ENCODE measurements at regions not wholly inside any gene's neighbourhood (a gene's known extent, or its start where the extent isn't known, plus 50 kb on each side); places are given as distances from the start of the nearest gene placed in this dataset.

DNA sequence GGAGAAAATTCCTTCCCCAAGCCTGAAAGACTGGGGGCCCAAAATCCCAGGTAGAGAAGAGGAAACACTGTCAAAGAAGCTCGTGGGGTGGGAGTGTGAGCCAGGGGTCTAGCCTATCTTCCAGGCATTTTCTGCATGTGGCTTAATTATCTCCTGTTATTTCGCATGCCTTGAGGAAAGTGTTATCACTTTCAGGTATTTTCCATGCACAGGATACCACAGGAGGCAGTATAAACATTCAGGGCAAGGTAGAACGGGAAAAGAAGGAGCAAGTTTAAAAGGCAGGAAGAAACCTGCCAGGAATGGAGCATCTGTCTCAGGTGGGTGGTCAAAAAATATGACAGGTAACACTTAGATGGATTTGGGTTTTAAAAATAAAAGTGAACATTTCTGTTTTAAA is 575.3 kb upstream of the ZNF385D start:
- Histone ChIP-seq H2BK5ac (ENCODE audit: low read length) (no peak overlapping the region), H2BK15ac (ENCODE audit: low read length) (no peak overlapping the region), H2AFZ (ENCODE audit: low read length) (no peak overlapping the region), H3K9ac (ENCODE audit: low read depth, low read length, poor library complexity) (no peak overlapping the region), H4K8ac (ENCODE audit: low read depth, low read length) (no peak overlapping the region), H3K36me3 (replicated peaks in 1 of 2; ENCODE audit: control insufficient read depth in 2 of 2, insufficient read depth in 2 of 2, low read length in 2 of 2) (no peaks in the 10 kb centered on the region), H4K91ac (ENCODE audit: low read depth, low read length, poor library complexity) (no peak overlapping the region), H3K27ac (replicated peaks; ENCODE audit: low read length) (no peak overlapping the region), H3K14ac (ENCODE audit: low read length) (no peak overlapping the region), H3K9me3 (replicated peaks in 1 of 2; ENCODE audit: control insufficient read depth in 2 of 2, insufficient read depth in 1 of 2, low read depth in 1 of 2, low read length in 2 of 2) (no peaks in the 10 kb centered on the region), H2AK5ac (ENCODE audit: low read depth, low read length) (no peak overlapping the region), H3K4me1 (ENCODE audit: control insufficient read depth in 2 of 2, insufficient read depth in 1 of 2, low read depth in 1 of 2, low read length in 2 of 2) (no peaks in the 10 kb centered on the region), H2BK120ac (ENCODE audit: low read depth, low read length) (no peak overlapping the region), H3K23ac (ENCODE audit: low read depth, low read length, poor library complexity) (no peak overlapping the region), H3K79me1 (ENCODE audit: low read depth, low read length) (no peaks in the 10 kb centered on the region), H3K27me3 (ENCODE audit: control insufficient read depth in 3 of 3, insufficient read depth in 3 of 3, low read depth in 1 of 3, low read length in 3 of 3) (no peaks in the 10 kb centered on the region), H3K4ac (ENCODE audit: low read length) (no peak overlapping the region), H3K4me2 (ENCODE audit: insufficient read depth, low read length, poor library complexity, severe bottlenecking) (no peak overlapping the region), H3K18ac (ENCODE audit: low read length) (no peak overlapping the region), H2BK12ac (ENCODE audit: low read length) (no peak overlapping the region), H3K4me3 (ENCODE audit: low read length in 2 of 2) (no peak overlapping the region)
- whole genome bisulfite sequencing, 2 donors (ENCODE audit: extremely low coverage in 2 of 2, insufficient read length in 2 of 2, insufficient replicate concordance in 1 of 2), result no CpG with 5 or more reads among the region's 3 CpGs
- no peak for DNase-seq (ENCODE audit: low spot score)

- Histone ChIP-seq H3K27ac (replicated peaks; ENCODE audit: low read length) (no peak overlapping the region), H3K4me2 (ENCODE audit: insufficient read depth, low read length, poor library complexity, severe bottlenecking) (no peak overlapping the region), H4K8ac (ENCODE audit: low read depth, low read length) (no peak overlapping the region), H3K9me3 (replicated peaks in 1 of 2; ENCODE audit: control insufficient read depth in 2 of 2, insufficient read depth in 1 of 2, low read depth in 1 of 2, low read length in 2 of 2) (no peaks in the 10 kb centered on the region), H2BK15ac (ENCODE audit: low read length) (no peak overlapping the region), H2BK12ac (ENCODE audit: low read length) (no peak overlapping the region), H2BK120ac (ENCODE audit: low read depth, low read length) (no peak overlapping the region), H3K18ac (ENCODE audit: low read length) (no peak overlapping the region), H3K4me3 (ENCODE audit: low read length in 2 of 2) (no peak overlapping the region), H3K79me1 (ENCODE audit: low read depth, low read length) (no peaks in the 10 kb centered on the region), H3K9ac (ENCODE audit: low read depth, low read length, poor library complexity) (no peak overlapping the region), H2AFZ (ENCODE audit: low read length) (no peak overlapping the region), H2AK5ac (ENCODE audit: low read depth, low read length) (no peak overlapping the region), H2BK5ac (ENCODE audit: low read length) (no peak overlapping the region), H3K4ac (ENCODE audit: low read length) (no peak overlapping the region), H4K91ac (ENCODE audit: low read depth, low read length, poor library complexity) (no peak overlapping the region), H3K23ac (ENCODE audit: low read depth, low read length, poor library complexity) (no peak overlapping the region), H3K36me3 (replicated peaks in 1 of 2; ENCODE audit: control insufficient read depth in 2 of 2, insufficient read depth in 2 of 2, low read length in 2 of 2) (no peaks in the 10 kb centered on the region), H3K4me1 (ENCODE audit: control insufficient read depth in 2 of 2, insufficient read depth in 1 of 2, low read depth in 1 of 2, low read length in 2 of 2) (no peaks in the 10 kb centered on the region), H3K27me3 (ENCODE audit: control insufficient read depth in 3 of 3, insufficient read depth in 3 of 3, low read depth in 1 of 3, low read length in 3 of 3) (no peaks in the 10 kb centered on the region), H3K14ac (ENCODE audit: low read length) (no peak overlapping the region)
- DNase-seq (ENCODE audit: low spot score), result no peak
- WGBS, 2 donors (ENCODE audit: extremely low coverage in 2 of 2, insufficient read length in 2 of 2, insufficient replicate concordance in 1 of 2), result no CpG with 5 or more reads among the region's 1 CpG
These were observed 584.0 kb upstream of the ZNF385D start for GRCh38 chr3:22334996-22335395.

- Histone ChIP-seq H4K91ac (ENCODE audit: low read depth, low read length, poor library complexity) (no peak overlapping the region), H3K27me3 (ENCODE audit: control insufficient read depth in 3 of 3, insufficient read depth in 3 of 3, low read depth in 1 of 3, low read length in 3 of 3) (no peaks in the 10 kb centered on the region), H3K9ac (ENCODE audit: low read depth, low read length, poor library complexity) (no peak overlapping the region), H3K9me3 (replicated peaks in 1 of 2; ENCODE audit: control insufficient read depth in 2 of 2, insufficient read depth in 1 of 2, low read depth in 1 of 2, low read length in 2 of 2) (no peaks in the 10 kb centered on the region), H2BK5ac (ENCODE audit: low read length) (no peak overlapping the region), H3K4me2 (ENCODE audit: insufficient read depth, low read length, poor library complexity, severe bottlenecking) (no peak overlapping the region), H2BK12ac (ENCODE audit: low read length) (no peak overlapping the region), H3K4me1 (ENCODE audit: control insufficient read depth in 2 of 2, insufficient read depth in 1 of 2, low read depth in 1 of 2, low read length in 2 of 2) (no peaks in the 10 kb centered on the region), H2AFZ (ENCODE audit: low read length) (no peak overlapping the region), H3K18ac (ENCODE audit: low read length) (no peak overlapping the region), H3K27ac (replicated peaks; ENCODE audit: low read length) (no peak overlapping the region), H2BK15ac (ENCODE audit: low read length) (no peak overlapping the region), H3K14ac (ENCODE audit: low read length) (no peak overlapping the region), H3K4me3 (ENCODE audit: low read length in 2 of 2) (no peak overlapping the region), H2BK120ac (ENCODE audit: low read depth, low read length) (no peak overlapping the region), H3K4ac (ENCODE audit: low read length) (no peak overlapping the region), H3K79me1 (ENCODE audit: low read depth, low read length) (no peaks in the 10 kb centered on the region), H3K23ac (ENCODE audit: low read depth, low read length, poor library complexity) (no peak overlapping the region), H3K36me3 (replicated peaks in 1 of 2; ENCODE audit: control insufficient read depth in 2 of 2, insufficient read depth in 2 of 2, low read length in 2 of 2) (no peaks in the 10 kb centered on the region), H2AK5ac (ENCODE audit: low read depth, low read length) (no peak overlapping the region), H4K8ac (ENCODE audit: low read depth, low read length) (no peak overlapping the region)
- no peak for DNase-seq (ENCODE audit: low spot score)
- no CpG with 5 or more reads among the region's 3 CpGs for WGBS, 2 donors (ENCODE audit: extremely low coverage in 2 of 2, insufficient read length in 2 of 2, insufficient replicate concordance in 1 of 2)
These were observed 598.3 kb upstream of the ZNF385D start for GRCh38 chr3:22349215-22349851.

GRCh38 chr3:22351806-22352205 is 600.8 kb upstream of the ZNF385D start:
- Histone ChIP-seq H3K4me2 (ENCODE audit: insufficient read depth, low read length, poor library complexity, severe bottlenecking) (no peak overlapping the region), H3K27me3 (ENCODE audit: control insufficient read depth in 3 of 3, insufficient read depth in 3 of 3, low read depth in 1 of 3, low read length in 3 of 3) (no peaks in the 10 kb centered on the region), H2BK12ac (ENCODE audit: low read length) (no peak overlapping the region), H3K9ac (ENCODE audit: low read depth, low read length, poor library complexity) (no peak overlapping the region), H3K4me1 (ENCODE audit: control insufficient read depth in 2 of 2, insufficient read depth in 1 of 2, low read depth in 1 of 2, low read length in 2 of 2) (no peaks in the 10 kb centered on the region), H3K23ac (ENCODE audit: low read depth, low read length, poor library complexity) (no peak overlapping the region), H4K8ac (ENCODE audit: low read depth, low read length) (no peak overlapping the region), H3K4ac (ENCODE audit: low read length) (no peak overlapping the region), H3K9me3 (replicated peaks in 1 of 2; ENCODE audit: control insufficient read depth in 2 of 2, insufficient read depth in 1 of 2, low read depth in 1 of 2, low read length in 2 of 2) (no peaks in the 10 kb centered on the region), H2BK15ac (ENCODE audit: low read length) (no peak overlapping the region), H2AK5ac (ENCODE audit: low read depth, low read length) (no peak overlapping the region), H3K36me3 (replicated peaks in 1 of 2; ENCODE audit: control insufficient read depth in 2 of 2, insufficient read depth in 2 of 2, low read length in 2 of 2) (no peaks in the 10 kb centered on the region), H3K79me1 (ENCODE audit: low read depth, low read length) (no peaks in the 10 kb centered on the region), H2AFZ (ENCODE audit: low read length) (no peak overlapping the region), H3K27ac (replicated peaks; ENCODE audit: low read length) (no peak overlapping the region), H4K91ac (ENCODE audit: low read depth, low read length, poor library complexity) (no peak overlapping the region), H3K18ac (ENCODE audit: low read length) (no peak overlapping the region), H3K4me3 (ENCODE audit: low read length in 2 of 2) (no peak overlapping the region), H2BK120ac (ENCODE audit: low read depth, low read length) (no peak overlapping the region), H2BK5ac (ENCODE audit: low read length) (no peak overlapping the region), H3K14ac (ENCODE audit: low read length) (no peak overlapping the region)
- WGBS, 2 donors (ENCODE audit: extremely low coverage in 2 of 2, insufficient read length in 2 of 2, insufficient replicate concordance in 1 of 2), result no CpG with 5 or more reads among the region's 3 CpGs
- no peak for DNase-seq (ENCODE audit: low spot score)
